Lower leg skin (tissue), 3 donors: ENCODE measurements at regions not wholly inside any gene's neighbourhood (a gene's known extent, or its start where the extent isn't known, plus 50 kb on each side); places are given as distances from the start of the nearest gene placed in this dataset.

Experiments used
- POLR2A ChIP-seq, 2 donors: fragments of 450-650 bp; IDR thresholded peaks; one replicate each; pipeline ENCODE4 v1.6.1; 2016 to 2017; ENCODE audit warnings: antibody characterized with exemption in 2 of 2, mild to moderate bottlenecking in 1 of 2, moderate library complexity in 1 of 2
- TF ChIP-seq, protein P1 (sequence below), 3 donors: fragments of 450-650 bp; IDR thresholded peaks; one replicate each; pipeline ENCODE4 v1.5.1; 2016; ENCODE audit warnings: antibody characterized with exemption in 3 of 3, mild to moderate bottlenecking in 3 of 3, moderate library complexity in 2 of 3

DNA sequence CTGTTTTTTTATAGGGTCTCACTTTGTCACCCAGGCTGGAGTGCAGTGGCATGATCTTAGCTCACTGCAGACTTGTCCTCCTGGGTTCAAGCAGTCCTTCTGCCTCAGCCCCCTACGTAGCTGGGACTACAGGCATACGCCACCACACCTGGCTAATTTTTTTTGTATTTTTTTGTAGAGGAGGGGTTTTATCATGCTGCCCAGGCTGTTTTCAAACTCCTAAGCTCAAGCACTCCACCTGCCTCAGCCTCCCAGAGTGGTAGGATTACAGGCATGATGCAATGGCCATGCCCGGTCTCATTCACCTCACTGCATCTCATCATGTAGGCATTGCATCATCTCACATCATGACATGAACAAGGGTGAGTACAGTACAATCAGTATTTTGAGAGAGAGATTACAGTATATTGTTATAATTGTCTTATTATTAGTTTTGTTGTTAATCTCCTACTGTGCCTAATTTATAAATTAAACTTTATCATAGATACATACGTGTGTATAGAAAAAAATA, 74.3 kb upstream of the EOMES start:
- TF ChIP-seq, protein P1, sequence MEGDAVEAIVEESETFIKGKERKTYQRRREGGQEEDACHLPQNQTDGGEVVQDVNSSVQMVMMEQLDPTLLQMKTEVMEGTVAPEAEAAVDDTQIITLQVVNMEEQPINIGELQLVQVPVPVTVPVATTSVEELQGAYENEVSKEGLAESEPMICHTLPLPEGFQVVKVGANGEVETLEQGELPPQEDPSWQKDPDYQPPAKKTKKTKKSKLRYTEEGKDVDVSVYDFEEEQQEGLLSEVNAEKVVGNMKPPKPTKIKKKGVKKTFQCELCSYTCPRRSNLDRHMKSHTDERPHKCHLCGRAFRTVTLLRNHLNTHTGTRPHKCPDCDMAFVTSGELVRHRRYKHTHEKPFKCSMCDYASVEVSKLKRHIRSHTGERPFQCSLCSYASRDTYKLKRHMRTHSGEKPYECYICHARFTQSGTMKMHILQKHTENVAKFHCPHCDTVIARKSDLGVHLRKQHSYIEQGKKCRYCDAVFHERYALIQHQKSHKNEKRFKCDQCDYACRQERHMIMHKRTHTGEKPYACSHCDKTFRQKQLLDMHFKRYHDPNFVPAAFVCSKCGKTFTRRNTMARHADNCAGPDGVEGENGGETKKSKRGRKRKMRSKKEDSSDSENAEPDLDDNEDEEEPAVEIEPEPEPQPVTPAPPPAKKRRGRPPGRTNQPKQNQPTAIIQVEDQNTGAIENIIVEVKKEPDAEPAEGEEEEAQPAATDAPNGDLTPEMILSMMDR (IDR thresholded peaks at IDR 0.05), result no peak
- no peak for TF ChIP-seq POLR2A (IDR thresholded peaks at IDR 0.05)
